Activated CD4-positive, alpha-beta T cell treated with anti-CD3 and anti-CD28 coated beads for 48 hours (primary cell): ENCODE measurements at regions not wholly inside any gene's neighbourhood (a gene's known extent, or its start where the extent isn't known, plus 50 kb on each side); places are given as distances from the start of the nearest gene placed in this dataset.
"Not testable (repeated sequence)": the region's sequence is repeated elsewhere in the genome, so short reads cannot be mapped to it uniquely, and the experiment has no call there.

Experiments used
- DNase-seq: peaks from one replicate; pipeline ENCODE4 v3.0.0-alpha.2; 2020

DNA sequence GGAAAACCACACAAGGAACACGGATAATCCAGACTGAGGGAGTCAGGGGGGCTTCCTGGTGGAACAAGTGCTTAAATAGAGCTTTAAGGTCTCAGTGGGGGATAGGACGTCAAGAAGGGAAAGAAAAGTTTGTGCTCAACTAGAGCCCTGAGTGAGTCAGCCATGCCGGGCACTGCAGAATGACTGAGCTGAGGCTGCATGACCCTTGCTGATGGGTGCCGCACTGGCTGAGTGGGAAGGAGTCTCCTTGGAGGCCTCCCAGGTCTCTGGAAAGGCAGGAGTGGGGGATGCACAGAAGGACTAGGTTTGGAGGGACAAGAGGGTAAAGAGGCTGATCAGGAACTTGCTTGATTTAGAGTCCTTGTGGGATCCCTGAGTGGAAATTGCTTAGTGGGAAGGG lies 150.3 kb downstream of the RPLP1 start:
- DNase-seq, result no peak

DNA sequence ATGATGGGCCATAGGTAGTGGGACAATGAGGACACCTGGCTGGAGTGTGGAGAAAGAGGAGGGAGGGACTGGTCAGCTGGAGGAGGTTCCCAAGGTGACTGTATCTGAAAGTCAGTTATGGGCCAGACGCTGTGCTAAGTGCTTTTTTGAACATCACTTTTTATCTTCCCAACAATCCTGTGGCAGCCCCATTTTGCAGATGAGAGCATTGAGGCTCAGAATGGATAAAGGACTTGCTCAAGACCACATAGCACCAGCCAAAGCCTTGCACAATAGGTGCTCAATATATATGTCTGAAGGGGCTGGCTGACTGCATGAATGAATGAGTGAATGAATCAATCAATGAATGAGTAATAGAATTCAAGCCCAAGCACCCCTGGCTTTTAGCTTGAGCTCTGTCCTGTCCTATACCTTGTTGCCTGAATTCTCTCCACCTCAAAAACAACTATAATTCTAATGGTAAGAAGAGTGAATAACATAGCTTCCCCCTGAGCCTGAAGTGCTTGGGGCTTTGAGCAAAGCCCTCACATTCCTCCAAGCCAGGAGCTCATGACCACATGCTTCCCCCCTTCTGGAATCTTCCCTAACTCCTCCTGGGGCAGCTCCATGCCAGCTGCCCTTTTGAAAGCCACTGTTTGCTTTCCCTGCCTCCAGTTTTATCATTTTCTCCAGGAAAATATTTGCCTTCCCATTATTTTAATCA lies 150.9 kb downstream of the RPLP1 start:
- DNase-seq, result no peak

DNA sequence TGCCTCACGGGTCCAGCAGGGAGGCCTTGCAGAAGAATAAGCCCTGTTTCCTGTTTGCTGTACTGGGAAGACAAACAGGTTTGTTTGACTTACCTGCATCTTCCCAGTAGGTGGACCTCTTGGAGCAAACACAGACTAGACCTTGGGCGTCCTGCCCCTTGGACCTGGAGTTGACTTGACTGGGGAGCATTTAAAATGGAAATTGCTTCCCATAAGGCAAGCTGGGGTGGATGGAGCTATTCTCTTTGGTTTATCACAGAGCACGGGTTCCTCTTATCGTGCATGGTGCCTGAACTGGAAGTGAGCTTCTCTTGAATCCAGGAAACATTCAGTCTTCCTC lies 151.4 kb downstream of the RPLP1 start:
- DNase-seq, result no peak

DNA sequence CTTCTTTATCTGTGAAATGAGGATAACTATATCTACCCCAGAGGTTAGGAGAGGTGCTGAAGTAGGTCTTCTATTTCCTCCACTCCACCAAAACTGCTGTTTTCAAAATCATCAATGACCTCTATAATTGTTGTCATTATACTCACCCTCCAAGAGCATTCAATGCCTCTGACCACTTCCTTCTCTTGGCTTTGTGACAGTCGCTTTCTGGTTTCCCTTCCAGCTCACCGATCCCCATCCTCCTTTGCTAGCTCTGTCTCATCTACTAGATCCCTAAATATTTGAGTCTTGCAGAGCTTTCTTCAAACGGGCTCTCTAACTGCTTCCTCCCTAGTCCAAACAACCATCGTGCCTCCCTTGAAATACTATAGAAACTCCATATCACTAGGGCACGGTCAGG lies 153.5 kb downstream of the RPLP1 start:
- DNase-seq, result no peak

DNA sequence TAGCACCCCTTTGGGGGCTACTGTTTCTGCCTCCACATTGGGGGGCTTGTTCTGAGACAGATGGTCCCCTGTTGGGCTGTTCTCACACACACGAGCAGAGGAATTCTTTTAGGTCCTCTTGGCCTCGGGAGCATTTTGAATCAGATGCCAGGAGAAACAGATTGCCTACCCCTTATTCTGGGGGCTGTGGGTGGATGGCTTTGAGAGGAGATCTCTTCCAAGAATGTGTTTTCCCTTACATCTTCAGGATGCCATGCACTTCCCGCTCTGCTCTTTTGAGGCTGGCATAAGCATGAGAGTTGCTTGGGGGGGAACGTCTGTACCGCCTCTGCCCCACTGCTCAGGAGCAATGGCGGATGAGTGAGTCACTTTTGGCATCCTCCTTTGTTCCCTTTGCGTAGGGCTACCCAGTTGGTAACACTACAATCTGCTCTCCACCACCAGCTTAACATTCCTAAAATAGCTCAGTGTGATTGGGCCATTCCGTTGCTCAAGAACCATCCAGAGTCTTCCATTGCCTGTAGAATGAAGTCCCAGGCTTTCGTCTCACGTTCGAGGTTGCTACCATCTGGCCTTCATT lies 154.4 kb downstream of the RPLP1 start:
- no peak for DNase-seq

DNA sequence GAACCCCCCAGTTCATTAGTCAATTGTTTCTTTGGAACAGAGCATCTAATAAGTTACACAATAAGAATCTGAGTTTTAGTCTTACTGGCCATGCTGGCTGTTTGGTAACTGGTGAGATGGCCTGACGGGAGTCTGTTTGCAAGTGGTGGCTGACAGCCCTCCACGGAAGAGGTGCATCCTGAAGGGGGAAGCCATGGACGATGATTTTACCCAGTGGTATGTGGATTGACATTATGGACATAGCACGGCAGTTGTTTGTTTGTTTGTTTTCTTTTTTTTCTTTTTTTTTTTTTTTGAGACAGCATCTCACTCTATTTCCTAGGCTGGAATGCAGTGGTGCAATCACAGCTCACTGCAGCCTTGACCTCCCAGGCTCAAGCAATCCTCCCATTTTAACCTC lies 156.0 kb downstream of the RPLP1 start:
- DNase-seq, result no peak

DNA sequence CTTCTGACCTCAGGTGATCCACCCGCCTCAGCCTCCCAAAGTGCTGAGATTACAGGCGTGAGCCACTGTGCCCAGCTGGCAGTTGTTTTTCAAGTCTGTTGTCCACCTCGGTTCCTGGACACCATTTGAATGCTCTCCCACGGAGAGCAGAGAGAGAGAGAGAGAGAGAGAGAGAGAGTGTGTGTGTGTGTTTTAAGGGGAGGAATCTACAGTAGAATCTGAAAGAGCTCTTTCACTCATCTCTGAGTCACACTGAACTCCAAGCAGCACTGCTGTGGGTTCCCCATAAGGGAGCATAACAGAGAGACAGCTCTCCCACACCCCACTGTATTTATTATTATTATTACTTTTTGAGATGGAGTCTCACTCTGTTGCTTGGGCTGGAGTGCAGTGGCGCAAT lies 156.6 kb downstream of the RPLP1 start:
- DNase-seq, result peak; percentile 17

DNA sequence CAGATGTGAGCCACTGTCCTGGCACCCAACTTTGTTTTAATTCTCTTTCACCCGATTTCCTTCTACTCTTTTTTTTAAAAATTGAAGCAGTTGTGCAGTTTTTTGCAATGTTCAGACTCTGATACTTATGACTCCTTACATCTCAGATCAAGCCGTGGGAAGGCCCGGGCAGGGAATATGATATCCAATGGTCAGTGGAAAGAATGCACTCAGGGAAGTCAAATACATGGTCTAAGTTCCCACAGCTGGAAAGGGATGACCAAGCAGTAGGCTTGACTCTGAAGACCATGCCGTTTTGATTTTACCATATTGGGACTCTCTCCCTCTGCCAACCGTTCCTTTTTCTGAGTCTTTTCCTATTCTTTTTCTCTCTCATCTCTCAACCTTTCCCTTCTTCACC lies 157.2 kb downstream of the RPLP1 start:
- no peak for DNase-seq

DNA sequence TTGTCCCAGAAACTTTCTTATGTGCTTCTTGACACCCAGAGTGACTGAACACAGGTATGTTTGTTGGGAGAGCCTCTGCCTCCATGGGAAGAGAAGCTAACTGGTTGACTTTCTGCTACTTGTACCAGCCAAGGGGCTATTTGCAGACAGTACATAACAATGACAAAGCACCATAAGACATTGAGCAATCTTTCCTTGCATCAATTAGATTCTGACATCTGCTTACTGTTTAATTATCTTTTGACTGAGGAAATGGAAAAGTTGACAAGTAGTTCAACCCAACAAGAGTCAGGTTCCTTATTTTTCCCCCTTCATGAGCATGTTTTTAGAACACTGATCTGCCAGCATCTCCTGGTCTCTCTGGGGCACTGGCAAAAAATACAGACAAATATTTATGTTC lies 157.7 kb downstream of the RPLP1 start:
- DNase-seq, result no peak

DNA sequence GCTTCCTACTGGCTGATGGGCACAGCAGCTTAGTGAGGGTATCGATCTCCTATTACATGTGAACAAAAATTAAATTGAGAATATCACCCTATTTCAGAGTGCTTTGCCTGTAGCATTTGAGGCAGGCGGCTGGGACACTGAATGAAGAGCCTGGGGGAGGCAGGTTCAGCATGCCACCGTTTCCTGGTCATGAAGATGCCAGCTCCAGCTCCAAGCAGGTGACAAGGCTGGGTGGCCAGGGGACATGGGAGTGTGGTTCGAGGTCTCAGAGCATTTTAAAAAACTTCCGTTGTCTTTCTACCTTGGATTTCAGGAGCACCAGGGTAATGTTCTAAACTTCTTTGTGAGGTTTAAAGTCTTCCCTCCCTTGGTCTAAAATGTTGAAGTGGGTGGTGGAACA lies 158.2 kb downstream of the RPLP1 start:
- no peak for DNase-seq

DNA sequence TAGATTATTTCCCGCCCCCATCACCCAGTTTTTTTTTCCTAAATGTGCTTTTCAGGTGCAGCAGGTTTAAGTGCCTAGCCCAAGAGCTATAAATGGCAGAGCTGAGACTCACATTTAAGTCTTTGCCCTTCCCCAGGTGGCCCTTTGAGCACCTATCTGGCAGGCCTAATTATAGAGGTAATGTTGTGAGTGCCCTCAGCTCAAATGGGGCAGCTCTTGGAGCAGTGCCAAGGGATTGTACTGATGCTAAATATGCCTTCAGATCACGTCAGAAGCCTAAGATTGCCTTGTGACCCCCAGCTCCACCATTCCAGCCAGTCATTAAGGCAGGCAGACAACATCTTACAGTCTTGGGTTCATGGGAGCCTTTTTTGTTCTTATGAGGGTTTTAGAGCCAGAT lies 159.5 kb downstream of the RPLP1 start:
- DNase-seq, result no peak

DNA sequence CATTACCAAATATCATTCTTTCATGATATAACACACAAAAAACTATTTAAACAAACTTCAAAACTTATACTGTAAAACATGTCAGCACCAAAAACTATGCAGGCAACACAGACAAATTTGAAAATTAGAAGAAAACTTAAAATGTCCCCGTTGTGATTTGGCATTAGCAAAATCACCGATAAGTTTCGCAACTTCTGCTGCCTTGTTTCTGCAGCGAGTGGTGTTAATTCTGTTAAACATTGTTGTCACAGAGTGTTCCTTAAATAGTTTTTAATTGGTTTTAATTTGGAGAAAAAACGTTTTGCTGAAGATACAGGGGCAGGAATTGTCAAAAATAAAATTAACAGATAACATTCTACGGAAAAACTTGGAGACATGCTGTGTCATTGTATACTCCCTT lies 160.6 kb downstream of the RPLP1 start:
- no peak for DNase-seq

DNA sequence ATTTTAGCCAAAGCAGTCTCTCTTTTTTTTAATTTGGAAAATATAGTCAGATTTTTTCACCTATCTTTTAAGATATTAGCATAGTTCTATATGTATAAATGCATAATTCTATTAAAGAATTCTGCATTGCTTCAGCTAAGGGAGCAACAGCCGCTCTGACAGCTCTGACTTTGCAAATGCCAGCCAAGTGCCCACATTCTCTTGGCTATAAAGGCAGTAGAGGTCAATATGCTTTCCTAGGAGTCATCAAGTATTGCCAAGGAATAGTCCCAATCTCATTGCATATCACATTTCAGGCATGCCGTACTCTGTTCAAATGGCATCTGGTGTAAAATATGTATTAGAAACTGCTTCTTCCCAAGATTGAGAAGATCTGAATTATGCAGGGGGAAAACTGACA lies 161.4 kb downstream of the RPLP1 start:
- no peak for DNase-seq

DNA sequence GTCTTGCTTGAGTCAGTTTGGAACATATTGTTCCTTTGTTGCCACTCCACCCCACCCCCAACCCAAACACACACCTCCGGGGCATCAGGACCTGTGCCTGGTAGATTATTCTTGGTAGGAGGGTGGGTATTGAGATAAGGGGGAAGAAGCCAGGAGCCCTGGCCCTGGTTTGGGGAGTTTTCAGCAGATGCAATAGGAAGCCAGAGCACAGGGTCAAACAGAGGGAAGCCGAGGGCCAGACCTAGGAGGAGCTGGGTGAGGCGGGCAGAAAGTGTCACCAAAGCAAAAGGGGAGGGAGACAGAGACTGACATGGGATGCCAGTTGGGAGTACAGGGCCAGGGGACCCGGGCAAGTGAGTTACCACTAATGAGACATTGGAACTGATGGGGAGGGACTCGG lies 163.1 kb downstream of the RPLP1 start:
- no peak for DNase-seq

DNA sequence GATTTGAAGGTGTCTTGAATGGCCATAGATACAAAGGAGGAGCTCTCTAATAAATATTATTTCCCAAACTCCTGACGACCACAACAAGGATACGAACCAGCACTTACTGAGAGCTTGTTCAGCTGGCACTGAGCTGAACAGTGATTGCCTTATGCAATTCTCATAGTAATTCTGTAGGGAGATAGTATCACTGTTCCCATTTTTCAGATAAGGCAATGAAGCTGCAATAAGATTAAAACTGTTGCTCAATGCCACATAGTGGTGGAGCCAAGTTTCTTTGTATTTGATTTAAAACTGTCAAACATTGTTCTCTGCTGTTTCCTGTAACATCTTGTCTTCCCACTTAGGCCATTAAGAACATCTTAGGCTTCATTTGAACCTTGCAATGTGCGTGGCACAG lies 163.9 kb downstream of the RPLP1 start:
- DNase-seq, result no peak

DNA sequence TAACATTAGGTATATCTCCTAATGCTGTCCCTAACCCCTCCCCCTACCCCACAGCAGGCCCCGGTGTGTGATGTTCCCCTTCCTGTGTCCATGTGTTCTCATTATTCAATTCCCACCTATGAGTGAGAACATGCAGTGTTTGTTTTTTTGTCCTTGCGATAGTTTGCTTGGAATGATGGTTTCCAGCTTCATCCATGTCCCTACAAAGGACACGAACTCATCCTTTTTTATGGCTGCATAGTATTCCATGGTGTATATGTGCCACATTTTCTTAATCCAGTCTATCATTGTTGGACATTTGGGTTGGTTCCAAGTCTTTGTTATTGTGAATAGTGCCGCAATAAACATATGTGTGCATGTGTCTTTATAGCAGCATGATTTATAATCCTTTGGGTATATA lies 164.5 kb downstream of the RPLP1 start:
- DNase-seq, result not testable (repeated sequence)

DNA sequence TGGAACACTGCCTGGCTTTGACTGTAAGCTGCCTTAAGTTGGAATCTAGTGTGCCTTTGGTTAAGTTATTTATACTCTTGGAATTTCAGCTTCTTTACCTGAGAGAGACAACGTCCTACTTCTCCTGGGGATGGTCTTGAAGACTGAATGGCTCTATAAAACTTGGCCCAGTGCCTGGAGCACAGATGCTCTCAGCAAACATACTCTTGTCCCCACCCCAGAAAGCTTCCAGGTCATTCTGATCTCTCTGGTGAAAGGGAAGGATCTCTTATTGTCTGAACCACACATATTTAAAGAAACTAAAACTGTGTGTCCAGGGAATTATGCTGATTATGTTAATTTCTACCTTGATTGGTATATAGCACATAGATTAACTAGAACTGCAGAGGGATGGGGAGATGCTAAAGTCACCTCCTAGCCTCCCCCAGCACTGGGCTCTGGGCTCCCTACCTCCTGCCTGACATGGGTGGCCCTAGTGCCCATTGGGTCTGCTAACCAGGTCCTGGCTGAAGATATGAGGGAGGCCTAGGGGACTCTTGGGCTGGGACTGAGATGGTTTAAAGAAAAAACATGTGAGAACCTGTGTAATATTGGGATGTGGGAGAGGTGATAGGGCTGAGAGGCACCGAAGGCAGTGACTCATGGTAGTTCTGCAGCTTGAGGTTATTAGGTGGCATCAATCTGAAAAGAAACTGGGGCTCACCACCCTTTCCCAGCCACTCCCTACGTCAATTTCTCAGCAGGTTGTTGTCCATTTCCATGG lies 171.0 kb downstream of the RPLP1 start:
- DNase-seq, result peak; percentile 28

DNA sequence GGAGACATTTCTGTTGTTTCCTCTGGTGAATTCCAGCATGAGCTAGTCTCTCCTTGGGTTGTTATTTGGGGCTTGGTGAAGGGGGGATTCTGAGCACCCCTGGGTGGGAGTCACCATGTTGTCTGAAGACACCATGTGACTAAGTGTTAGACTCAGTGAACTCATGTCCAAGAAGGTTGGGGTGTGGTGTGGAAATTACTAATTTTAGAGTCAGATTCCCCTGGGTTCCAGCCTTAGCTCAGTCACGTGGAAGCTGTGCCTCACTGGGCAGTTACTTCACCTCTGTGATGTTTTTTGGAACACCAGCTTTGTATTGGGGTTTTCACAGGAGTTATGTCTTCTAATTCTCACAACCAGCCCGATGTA lies 171.5 kb downstream of the RPLP1 start:
- peak; percentile 17 for DNase-seq

DNA sequence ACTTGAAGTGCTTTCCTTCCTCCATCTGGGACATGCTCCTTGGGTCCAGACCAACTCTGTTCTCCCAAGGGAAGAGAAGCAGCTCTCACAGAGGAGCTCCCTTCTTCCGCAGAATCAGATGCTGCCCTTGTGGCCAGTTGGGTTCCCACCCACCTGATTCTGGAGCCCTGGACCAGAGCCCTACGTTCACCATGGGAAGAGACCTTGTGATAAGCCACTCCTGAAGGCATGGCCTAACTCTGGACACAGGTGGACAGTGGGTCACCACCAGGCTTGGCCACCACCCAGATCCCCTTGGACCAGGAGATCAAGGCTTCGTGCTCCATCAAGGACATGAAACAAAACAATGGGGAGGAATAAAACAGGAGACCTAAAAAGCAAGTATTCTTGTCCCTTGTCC lies 172.2 kb downstream of the RPLP1 start:
- no peak for DNase-seq

DNA sequence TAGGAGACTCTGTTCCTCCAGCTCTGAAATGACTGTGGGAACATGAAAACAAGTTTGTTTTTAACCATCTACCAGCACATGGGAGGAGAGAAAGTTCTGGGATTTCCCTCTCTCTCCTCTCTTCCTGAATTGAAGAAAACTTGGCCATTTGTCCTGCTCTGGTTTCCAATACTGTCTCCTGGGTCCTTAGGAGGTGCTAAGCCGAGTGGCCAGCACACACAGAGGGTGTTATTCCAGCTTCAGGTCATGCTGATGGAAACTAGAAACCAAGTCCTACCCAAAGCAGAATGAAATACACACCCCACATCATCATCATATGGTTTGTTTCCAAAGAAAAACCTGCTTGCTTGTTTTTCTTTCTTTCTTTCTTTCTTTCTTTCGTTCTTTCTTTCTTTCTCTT lies 172.7 kb downstream of the RPLP1 start:
- no peak for DNase-seq

DNA sequence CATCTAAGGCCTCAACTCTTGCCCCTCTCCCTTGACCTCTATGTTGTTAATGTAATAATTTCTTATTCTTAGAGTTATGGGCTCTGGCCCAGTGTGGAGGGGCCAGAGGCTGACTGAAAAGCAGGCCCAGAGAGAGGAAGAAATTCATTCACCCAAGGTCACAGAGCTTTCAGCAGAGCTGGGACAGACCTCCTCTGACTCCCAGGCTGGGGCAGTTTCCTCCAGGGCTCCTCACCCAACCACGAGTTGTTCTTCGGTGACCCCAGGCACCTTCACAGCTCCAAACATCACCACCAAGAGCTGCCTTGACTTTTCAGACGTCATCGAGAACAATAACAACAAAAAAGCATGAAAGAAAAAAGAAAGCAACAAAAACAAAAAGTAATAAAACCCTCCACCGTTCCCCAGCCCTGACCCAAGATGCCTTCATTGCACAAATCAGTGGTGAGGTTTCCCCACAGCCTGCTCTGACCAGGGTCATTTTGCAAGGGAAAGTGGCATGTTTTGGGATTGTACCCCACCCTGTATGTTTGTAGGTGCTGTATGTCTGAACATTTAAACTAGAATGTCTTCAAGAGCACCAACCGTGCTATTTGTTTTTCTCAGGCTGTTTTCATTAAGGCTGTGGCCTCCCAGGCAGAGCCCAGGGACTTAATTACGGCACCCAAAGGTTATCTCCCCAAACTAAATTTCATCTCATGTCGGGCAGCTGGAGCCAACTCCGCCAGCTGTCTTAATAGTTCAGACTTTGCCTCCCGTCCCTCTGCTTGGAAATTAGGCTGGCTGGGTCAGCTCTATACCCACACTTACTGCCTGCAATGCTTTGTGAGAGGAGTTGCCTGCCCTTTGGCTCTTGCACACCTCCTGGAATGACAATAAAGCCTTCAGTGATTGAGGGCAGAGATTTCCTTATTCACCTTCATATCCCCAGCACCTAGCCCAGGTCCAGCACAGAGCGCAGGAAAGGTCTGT lies 173.8 kb downstream of the RPLP1 start:
- no peak for DNase-seq

DNA sequence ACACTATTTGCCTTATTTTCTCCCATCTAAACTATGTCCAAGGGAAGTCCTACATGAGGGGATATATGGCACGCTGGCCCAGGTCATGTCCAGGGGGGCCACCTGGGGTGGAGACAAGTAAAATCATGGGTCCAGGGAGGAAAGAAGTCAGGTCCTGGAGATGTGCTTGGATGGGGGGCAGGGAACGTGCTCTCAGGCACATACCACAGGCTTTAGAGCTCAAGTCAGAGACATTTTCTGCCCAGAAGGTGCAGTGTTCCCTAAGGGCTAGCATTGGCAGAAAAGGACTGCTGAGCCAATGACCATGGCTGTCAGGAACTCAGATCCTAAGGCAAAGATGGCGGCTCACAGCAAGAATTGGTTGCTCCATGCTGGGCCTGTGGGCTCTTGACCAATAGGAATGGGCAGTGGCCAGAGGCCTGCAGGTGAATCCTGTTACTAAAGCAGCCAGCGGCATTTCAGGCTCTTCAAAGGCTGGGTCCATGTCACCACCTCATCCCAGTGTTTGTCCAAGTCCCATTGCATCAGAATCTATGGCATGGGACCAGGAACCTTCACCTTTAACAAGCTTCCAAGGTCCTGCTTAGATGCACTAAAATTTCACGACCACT lies 175.0 kb downstream of the RPLP1 start:
- DNase-seq, result no peak
